HUES64 (cell line): ENCODE measurements at regions not wholly inside any gene's neighbourhood (a gene's known extent, or its start where the extent isn't known, plus 50 kb on each side); places are given as distances from the start of the nearest gene placed in this dataset.
A peak's percentile ranks its signal among the peaks of the same experiment; 100 is the strongest.
"Not testable (repeated sequence)": the region's sequence is repeated elsewhere in the genome, so short reads cannot be mapped to it uniquely, and the experiment has no call there.

ENCODE experiments used
- H3K27ac ChIP-seq: 2 replicates; pipeline ENCODE4 v1.7.0; 2013; ENCODE audit warnings: low read depth, low read length, inconsistent platforms
- H3K27me3 ChIP-seq: 2 replicates; pipeline ENCODE4 v1.6.1; 2013; ENCODE audit warnings: mild to moderate bottlenecking, low read length; ENCODE audit not compliant: insufficient read depth
- H3K36me3 ChIP-seq: 2 replicates; pipeline ENCODE4 v1.6.1; 2013; ENCODE audit warnings: mild to moderate bottlenecking, low read length; ENCODE audit not compliant: insufficient read depth
- H3K4me1 ChIP-seq: 2 replicates; pipeline ENCODE4 v1.6.1; 2013; ENCODE audit warnings: mild to moderate bottlenecking, low read length, moderate library complexity; ENCODE audit not compliant: insufficient read depth
- H3K4me3 ChIP-seq: 2 replicates; pipeline ENCODE4 v1.5.1; 2013; ENCODE audit warnings: mild to moderate bottlenecking, low read length, moderate library complexity
- H3K9ac ChIP-seq: 2 replicates; pipeline ENCODE4 v1.6.1; 2013; ENCODE audit warnings: mild to moderate bottlenecking, low read depth, low read length
- H3K9me3 ChIP-seq: 2 replicates; pipeline ENCODE4 v1.6.1; 2013; ENCODE audit warnings: low read depth, low read length; ENCODE audit not compliant: insufficient read depth
- WGBS: fragments of 150-250, 120-280 bp; methylation state at CpG from one replicate; pipeline ENCODE4 v1.1.7; 2013; ENCODE audit warnings: missing lambda C conversion rate; 5-methylcytosine and 5-hydroxymethylcytosine counted together

DNA sequence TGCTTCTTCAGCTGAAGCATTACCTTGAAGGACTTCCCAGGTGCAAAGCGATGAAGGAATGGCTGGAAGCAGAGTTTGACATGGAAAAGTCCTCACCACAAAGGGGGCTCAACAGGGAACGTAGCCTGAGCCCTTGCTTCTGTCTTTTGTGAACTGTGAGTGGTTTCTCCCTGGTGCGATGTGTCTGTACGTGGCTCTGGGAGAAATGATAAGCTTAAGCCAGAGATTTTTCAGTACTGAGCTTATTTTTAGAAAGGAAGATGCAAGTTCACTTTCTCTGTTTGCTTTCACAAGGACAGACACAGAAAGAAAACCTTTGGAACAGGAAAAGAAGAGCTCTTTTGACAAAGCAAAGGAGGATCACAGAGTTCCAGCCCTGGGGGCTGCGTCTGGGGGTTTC, 79.4 kb downstream of the DACT2 start:
- no peak overlapping the region for H3K4me3 ChIP-seq
- H3K27ac ChIP-seq: no peak overlapping the region
- no peaks in the 10 kb centered on the region for H3K9me3 ChIP-seq
- WGBS: 90% methylated on average over 5 of the region's 5 CpGs
- H3K36me3 ChIP-seq: no peaks in the 10 kb centered on the region
- H3K27me3 ChIP-seq: peaks cover 3% of the 10 kb centered on the region; the same call in 1 of the 2 replicates
- no peaks in the 10 kb centered on the region for H3K4me1 ChIP-seq
- H3K9ac ChIP-seq: no peak overlapping the region

DNA sequence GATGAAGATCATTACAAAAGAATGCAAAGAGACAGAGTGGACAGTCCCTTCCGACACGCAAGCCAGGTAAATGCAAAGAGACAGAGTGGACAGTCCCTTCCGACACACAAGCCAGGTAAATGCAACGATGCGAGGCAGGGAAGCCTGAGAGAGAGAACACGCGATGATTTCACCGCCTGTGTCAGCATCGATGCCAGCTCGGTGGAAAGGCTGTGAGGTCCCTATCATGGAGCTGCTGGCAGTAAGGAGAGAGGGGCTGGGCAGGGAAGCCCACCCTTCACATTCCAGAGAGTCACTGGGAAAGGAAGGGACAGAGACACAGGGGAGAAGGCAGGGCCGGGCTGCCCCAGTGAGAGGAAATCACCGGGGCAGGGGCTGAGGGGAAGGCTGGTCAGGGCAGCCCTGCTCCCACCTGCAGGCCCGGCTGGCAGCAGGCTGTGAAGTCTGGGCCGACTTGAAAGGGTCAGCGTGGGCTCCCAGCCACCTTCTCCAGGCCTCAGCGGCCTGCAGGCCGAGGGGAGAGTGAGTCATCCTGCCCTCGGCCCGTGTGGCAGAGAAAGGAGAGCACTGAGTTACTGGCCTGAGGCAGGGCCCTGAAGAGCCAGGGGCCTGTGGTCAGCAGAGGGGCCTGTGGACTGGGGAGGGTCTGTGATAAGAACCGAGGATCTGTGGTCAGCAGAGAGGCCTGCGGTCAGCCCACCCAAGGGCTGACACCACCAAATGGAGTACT, 80.4 kb downstream of the DACT2 start:
- 72% methylated on average over 21 of the region's 21 CpGs for WGBS
- Histone ChIP-seq H3K9ac (no peak overlapping the region), H3K4me3 (no peak overlapping the region), H3K4me1 (no peaks in the 10 kb centered on the region), H3K36me3 (no peaks in the 10 kb centered on the region), H3K9me3 (no peaks in the 10 kb centered on the region), H3K27me3 (no peaks in the 10 kb centered on the region), H3K27ac (no peak overlapping the region)

DNA sequence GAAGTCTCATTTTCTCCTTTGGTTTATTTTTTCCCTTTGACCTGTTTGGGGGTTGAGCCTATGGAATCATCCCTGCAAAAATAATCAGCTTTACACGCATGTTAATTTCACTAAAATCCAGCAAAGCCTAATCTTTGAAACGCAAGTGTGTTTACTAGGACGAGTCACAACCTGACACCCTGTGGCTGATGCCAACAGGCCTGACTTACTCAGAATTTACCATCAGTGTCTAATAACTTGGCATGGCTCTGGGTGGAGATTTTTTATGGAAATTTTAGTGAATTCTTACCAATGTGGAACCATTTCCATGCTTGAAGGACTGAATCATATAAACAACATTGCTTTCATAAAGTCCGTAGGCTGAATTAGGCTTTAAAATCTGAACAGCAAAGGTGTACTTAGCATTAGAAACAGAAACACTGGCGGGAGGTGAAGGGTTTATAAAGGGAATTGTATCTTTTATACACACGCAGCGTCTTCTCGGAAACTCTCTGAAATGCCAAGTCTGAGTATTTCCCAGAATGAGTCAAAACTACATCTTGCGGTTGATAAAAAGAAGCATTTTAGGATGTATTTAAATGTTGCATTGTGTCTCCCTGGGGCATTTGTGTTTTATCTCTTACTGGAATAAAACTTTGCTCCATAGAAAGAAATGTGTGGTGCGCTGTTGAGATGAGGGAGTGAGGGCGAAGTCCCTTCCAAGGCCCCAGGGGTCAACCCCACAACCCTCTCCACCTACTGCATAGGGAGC, 81.2 kb downstream of the DACT2 start:
- Histone ChIP-seq H3K27me3 (no peaks in the 10 kb centered on the region), H3K36me3 (no peaks in the 10 kb centered on the region), H3K4me1 (no peaks in the 10 kb centered on the region), H3K9me3 (no peaks in the 10 kb centered on the region), H3K27ac (no peak overlapping the region), H3K4me3 (no peak overlapping the region), H3K9ac (no peak overlapping the region)
- WGBS: 94% methylated on average over 9 of the region's 11 CpGs

DNA sequence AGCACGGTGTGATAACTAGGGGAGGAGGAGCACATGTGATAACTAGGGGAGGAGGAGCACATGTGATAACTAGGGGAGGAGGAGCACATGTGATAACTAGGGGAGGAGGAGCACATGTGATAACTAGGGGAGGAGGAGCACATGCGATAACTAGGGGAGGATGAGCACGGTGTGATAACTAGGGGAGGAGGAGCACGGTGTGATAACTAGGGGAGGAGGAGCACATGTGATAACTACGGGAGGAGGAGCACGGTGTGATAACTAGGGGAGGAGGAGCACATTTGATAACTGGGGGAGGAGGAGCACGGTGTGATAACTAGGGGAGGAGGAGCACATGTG, 85.7 kb downstream of the DACT2 start:
- 90% methylated on average over 7 of the region's 7 CpGs for WGBS
- H3K27ac ChIP-seq, H3K4me3 ChIP-seq, H3K9ac ChIP-seq, H3K27me3 ChIP-seq, H3K9me3 ChIP-seq, H3K36me3 ChIP-seq: not testable (repeated sequence)
- peaks cover 13% of the 10 kb centered on the region for H3K4me1 ChIP-seq

DNA sequence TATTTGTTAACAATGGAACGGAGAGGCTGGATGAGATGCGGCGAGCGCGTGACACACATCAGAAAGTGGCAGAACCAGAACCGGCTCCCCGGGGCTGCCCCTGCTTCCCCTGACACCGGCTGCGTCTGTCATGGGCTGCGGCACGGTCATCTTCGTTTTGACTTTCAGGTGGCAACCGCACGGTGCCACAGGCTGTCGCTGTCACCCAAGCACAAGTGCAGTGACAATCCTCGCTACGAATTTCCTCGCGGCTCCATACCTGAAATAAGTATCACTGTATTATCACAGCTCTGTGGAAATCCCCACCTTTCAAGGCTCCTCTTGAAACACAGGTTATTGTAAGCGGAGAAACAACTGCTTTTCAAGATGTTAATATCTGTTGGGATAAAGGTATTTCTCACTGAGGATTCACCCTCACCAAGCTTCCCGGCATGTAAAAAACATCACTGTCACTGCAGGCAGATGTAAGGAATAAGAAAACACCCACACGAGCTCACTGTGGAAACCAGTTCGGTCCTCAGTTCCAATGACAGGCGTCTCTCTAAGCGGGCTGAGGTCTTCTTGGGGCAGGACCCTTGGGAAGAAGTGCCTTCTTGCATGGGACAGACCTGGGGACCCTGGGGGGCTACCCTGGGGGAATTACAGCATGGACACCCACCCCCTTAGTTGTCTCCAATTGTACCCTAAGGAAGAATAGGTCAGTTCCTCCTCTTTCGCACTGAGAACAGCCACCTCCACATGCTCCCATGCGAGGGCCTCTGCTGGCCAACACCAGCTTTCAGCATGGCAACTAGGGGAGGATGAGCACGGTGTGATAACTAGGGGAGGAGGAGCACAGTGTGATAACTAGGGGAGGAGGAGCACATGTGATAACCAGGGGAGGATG, 86.3 kb downstream of the DACT2 start:
- H3K9me3 ChIP-seq: no peaks in the 10 kb centered on the region
- no peak overlapping the region for H3K9ac ChIP-seq
- no peaks in the 10 kb centered on the region for H3K36me3 ChIP-seq
- H3K27me3 ChIP-seq: no peaks in the 10 kb centered on the region
- WGBS: 87% methylated on average over 28 of the region's 28 CpGs
- no peak overlapping the region for H3K27ac ChIP-seq
- peaks cover 13% of the 10 kb centered on the region for H3K4me1 ChIP-seq
- no peak overlapping the region for H3K4me3 ChIP-seq

DNA sequence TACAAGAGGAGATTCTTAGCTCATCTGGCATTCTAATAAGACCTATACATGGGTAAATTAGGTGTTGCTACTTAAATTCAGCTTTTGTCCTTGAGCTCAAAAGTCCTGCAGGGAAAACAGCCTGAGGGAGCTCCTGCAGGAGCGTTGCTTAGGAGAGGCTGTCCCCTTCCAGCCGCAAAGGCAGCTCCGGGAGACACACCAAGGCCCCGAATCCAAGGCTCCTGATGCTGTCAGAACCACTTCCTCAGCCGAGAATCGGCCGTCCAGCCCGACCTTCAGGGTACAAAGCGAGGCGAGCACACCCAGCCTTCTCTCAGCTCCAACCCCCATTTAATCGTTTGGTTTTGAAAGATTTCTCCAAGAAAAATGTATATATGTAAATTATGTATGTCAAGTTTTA, 87.0 kb downstream of the DACT2 start:
- H3K4me3 ChIP-seq: no peak overlapping the region
- peak overlapping the region; percentile 30; the same call in 1 of the 2 replicates for H3K27ac ChIP-seq
- H3K4me1 ChIP-seq: peaks cover 13% of the 10 kb centered on the region
- no peaks in the 10 kb centered on the region for H3K27me3 ChIP-seq
- 33% methylated on average over 10 of the region's 11 CpGs for whole genome bisulfite sequencing
- no peaks in the 10 kb centered on the region for H3K36me3 ChIP-seq
- no peaks in the 10 kb centered on the region for H3K9me3 ChIP-seq
- no peak overlapping the region for H3K9ac ChIP-seq

DNA sequence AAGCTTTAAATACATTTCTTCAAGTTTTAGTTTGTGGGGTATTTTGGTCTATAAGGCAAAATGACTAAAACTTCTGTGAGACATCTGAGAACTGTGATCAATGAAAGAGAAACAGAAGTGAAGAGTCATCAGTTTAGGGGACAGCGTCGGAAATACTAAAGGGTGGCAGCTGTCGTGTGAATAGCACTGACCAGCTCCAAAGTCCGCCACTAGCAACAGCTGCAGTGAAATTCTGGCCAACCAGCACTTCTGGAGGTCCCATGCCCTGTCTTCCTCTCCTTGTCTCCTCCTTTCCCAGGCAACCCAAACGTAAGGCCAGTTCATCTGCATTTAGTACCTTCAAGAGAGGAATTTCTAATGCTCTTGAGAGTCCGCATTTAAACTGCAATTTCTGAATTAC, 87.5 kb downstream of the DACT2 start:
- no peaks in the 10 kb centered on the region for H3K36me3 ChIP-seq
- 50% methylated on average over 6 of the region's 6 CpGs for WGBS
- peaks cover 17% of the 10 kb centered on the region for H3K4me1 ChIP-seq
- H3K27me3 ChIP-seq: no peaks in the 10 kb centered on the region
- H3K9ac ChIP-seq: no peak overlapping the region
- H3K4me3 ChIP-seq: no peak overlapping the region
- peak overlapping the region; percentile 30; the same call in 1 of the 2 replicates for H3K27ac ChIP-seq
- H3K9me3 ChIP-seq: no peaks in the 10 kb centered on the region

DNA sequence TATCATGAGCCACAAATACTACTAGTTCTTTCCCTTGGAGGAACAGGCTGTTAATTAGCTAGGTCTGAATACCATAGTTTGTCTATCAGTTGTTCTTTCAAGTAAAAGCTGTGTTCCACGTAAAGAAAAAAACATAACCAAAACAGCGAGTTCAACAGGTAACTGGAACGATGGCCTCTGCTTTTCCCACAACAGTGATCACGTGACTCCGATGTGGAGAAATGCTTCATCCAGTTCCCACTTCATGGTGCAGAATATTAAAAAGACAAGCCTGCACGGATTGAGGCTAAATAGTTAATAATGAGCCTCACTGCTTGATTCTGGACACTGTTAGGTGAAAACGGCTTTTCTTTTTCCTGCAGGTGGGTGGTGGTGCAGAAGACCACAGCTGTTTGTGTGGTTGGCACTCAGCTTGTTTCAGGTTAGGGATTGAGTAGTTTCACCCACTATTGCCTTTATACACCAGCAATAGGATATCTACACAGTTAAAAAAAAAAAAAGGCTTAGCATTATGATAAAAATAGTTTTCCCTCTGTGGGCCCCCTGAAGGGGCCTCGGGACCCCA, 88.1 kb downstream of the DACT2 start:
- H3K27ac ChIP-seq: no peak overlapping the region
- H3K4me1 ChIP-seq: peaks cover 21% of the 10 kb centered on the region
- H3K27me3 ChIP-seq: no peaks in the 10 kb centered on the region
- no peak overlapping the region for H3K4me3 ChIP-seq
- H3K9me3 ChIP-seq: no peaks in the 10 kb centered on the region
- H3K36me3 ChIP-seq: no peaks in the 10 kb centered on the region
- WGBS: 88% methylated on average over 8 of the region's 8 CpGs
- H3K9ac ChIP-seq: no peak overlapping the region

DNA sequence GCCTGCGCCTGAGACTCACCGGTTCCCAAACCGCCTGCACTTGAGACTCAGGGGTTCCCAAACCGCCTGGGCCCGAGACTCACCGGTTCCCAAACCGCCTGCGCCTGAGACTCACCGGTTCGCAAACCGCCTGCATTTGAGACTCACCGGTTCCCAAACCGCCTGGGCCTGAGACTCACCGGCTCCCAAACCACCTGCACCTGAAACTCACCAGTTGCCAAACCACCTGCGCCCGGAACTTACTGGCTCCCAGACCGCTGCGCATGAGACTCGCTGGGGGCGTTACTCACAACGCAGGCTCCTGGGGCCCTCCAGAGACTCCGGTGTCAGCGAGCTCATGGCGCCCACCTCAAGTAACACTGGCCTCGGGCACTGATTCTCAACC, 90.2 kb downstream of the DACT2 start:
- H3K36me3 ChIP-seq: no peaks in the 10 kb centered on the region
- no peak overlapping the region for H3K27ac ChIP-seq
- WGBS: 91% methylated on average over 25 of the region's 25 CpGs
- H3K27me3 ChIP-seq: no peaks in the 10 kb centered on the region
- peaks cover 31% of the 10 kb centered on the region for H3K4me1 ChIP-seq
- H3K9ac ChIP-seq: no peak overlapping the region
- no peaks in the 10 kb centered on the region for H3K9me3 ChIP-seq
- no peak overlapping the region for H3K4me3 ChIP-seq

DNA sequence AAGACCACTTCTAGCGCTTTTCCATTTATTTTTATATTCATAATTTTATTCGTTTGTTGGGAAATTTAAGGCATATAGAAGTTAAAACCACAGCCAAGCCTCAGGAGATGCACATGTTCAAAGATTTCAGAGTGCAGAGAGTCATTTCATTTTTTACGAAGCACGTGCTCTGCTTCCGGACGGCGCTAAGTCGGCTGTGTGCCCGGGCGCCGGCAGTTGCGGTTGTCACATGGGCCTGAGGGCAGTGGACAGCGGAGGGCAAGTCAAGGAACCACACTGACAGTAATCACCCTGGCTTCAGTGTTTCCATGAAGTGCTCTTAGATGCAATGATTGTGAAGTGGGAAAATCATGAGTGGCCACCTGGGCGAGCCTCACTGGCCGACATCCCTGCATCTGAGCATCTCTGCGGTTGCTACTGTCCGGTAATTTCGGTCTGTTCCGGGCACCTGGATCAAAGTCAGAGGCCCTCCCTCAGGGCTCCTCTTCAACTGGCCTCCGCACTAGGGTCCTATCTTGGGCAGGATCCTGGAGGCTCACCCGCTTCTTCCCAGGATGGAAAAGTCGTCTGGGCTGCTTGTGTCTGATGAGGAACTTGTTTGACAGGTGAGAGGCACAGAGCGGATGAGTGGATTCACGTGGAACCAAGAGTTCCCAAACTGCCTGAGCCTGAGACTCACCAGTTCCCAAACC, 90.8 kb downstream of the DACT2 start:
- Histone ChIP-seq H3K27ac (no peak overlapping the region), H3K36me3 (no peaks in the 10 kb centered on the region), H3K27me3 (no peaks in the 10 kb centered on the region), H3K9me3 (no peaks in the 10 kb centered on the region), H3K9ac (no peak overlapping the region), H3K4me1 (peaks cover 31% of the 10 kb centered on the region), H3K4me3 (no peak overlapping the region)
- 93% methylated on average over 23 of the region's 24 CpGs for WGBS
